ENCODE measurements at regions not wholly inside any gene's neighbourhood (a gene's known extent, or its start where the extent isn't known, plus 50 kb on each side); places are given as distances from the start of the nearest gene placed in this dataset.

GRCh38 chr14:65210118-65210821 lies 108.0 kb upstream of the MAX start:
- Histone ChIP-seq H3K4me2 (ENCODE audit: low read depth, low read length) (no peak overlapping the region), H4K20me1 (ENCODE audit: insufficient read depth, low read length) (no peaks in the 10 kb centered on the region), H3K9ac (ENCODE audit: insufficient read depth, low read depth, low read length) (no peak overlapping the region), H2AFZ (ENCODE audit: low read length) (no peak overlapping the region), H3K4me1 (ENCODE audit: insufficient read depth, low read length) (peaks cover 36% of the 10 kb centered on the region), H3K27ac (ENCODE audit: extremely low read length, insufficient read depth, low read length) (no peak overlapping the region), H3K4me3 (replicated peaks in 1 of 3; ENCODE audit: insufficient read depth in 1 of 3, low read depth in 2 of 3, low read length in 3 of 3) (no peak overlapping the region), H3K27me3 (ENCODE audit: control insufficient read depth in 1 of 2, insufficient read depth in 2 of 2, low read length in 2 of 2) (no peaks in the 10 kb centered on the region; a peak in 1 of 5 replicates), H3K36me3 (replicated peaks in 1 of 2; ENCODE audit: control insufficient read depth in 1 of 2, insufficient read depth in 2 of 2, low read length in 2 of 2) (no peaks in the 10 kb centered on the region), H3K79me2 (ENCODE audit: insufficient read depth, low read length) (no peaks in the 10 kb centered on the region), H3K9me3 (ENCODE audit: low read length) (no peaks in the 10 kb centered on the region)
- TF ChIP-seq UBTF (CRISPR knock-in tag; IDR thresholded peaks at IDR 0.05) (no peak), ATF7-NPFF (CRISPR knock-in tag; IDR thresholded peaks at IDR 0.05; ENCODE audit: low read depth) (no peak), DR1 (CRISPR knock-in tag; IDR thresholded peaks at IDR 0.05) (no peak), ZNF136 (CRISPR knock-in tag; IDR thresholded peaks at IDR 0.05; ENCODE audit: low read depth) (no peak), FOXK1 (CRISPR knock-in tag; IDR thresholded peaks at IDR 0.05; ENCODE audit: borderline replicate concordance, low read depth) (no peak), MXI1 (IDR thresholded peaks at IDR 0.05; ENCODE audit: borderline replicate concordance, low read depth, low read length) (no peak), ZNF629 (CRISPR knock-in tag; conservative IDR thresholded peaks at IDR 0.05) (no peak), CBX1 (IDR thresholded peaks at IDR 0.05; ENCODE audit: low read depth) (no peak), ELF1 (CRISPR knock-in tag; IDR thresholded peaks at IDR 0.05) (no peak), SMAD3 (CRISPR knock-in tag; IDR thresholded peaks at IDR 0.05) (no peak)
- TF ChIP-seq, protein P1, sequence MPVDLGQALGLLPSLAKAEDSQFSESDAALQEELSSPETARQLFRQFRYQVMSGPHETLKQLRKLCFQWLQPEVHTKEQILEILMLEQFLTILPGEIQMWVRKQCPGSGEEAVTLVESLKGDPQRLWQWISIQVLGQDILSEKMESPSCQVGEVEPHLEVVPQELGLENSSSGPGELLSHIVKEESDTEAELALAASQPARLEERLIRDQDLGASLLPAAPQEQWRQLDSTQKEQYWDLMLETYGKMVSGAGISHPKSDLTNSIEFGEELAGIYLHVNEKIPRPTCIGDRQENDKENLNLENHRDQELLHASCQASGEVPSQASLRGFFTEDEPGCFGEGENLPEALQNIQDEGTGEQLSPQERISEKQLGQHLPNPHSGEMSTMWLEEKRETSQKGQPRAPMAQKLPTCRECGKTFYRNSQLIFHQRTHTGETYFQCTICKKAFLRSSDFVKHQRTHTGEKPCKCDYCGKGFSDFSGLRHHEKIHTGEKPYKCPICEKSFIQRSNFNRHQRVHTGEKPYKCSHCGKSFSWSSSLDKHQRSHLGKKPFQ (CRISPR knock-in tag; IDR thresholded peaks at IDR 0.05; ENCODE audit: insufficient replicate concordance) = no peak
- ChIA-PET CTCF (ENCODE audit: low intra/inter-chr PET ratio, low total read pairs) (no interaction called here), POLR2A (interaction anchor here (1.2 kb wide), 1 partner anchor 16 kb away, joined by 4 read pairs; no protein-coding TSS in a partner anchor)
- FAIRE-seq (no peak), DNase-seq (ENCODE audit: low spot score) (no peak), ATAC-seq (no peak)
- in situ Hi-C loops (cut with HindIII; ENCODE audit: extremely low pct_ligation_motif_present, low pct_unique_long_range_greater_than_20kb) (no loop called here), intact Hi-C loops (cut with micrococcal nuclease; ENCODE audit: unreplicated experiment) (loop anchor here (2.0 kb wide), 1 partner anchor 21 kb away; no protein-coding TSS in a partner anchor)
- BruUV-seq (replicated peaks) = no TSS peak
- WGBS (ENCODE audit: low lambda C conversion rate) = 99% methylated on average over 4 of the region's 4 CpGs
